WTC11 (cell line): ENCODE measurements at regions not wholly inside any gene's neighbourhood (a gene's known extent, or its start where the extent isn't known, plus 50 kb on each side); places are given as distances from the start of the nearest gene placed in this dataset.

Source experiments
- ATAC-seq: fragments of 200-7000 bp; cut with Tn5 transposase; 2 replicates; pipeline ENCODE4 v1.10.0; 2021; ENCODE audit warnings: mild to moderate bottlenecking, moderate library complexity
- CTCF ChIA-PET: fragments of 300-600 bp; sonication (Branson Sonifier 250); formaldehyde crosslinking; loops from one replicate; lab custom pipeline; 2021; ENCODE audit warnings: antibody characterized with exemption; lab: Charles Lee
- POLR2A ChIA-PET: fragments of 350-600 bp; sonication (Branson Sonifier 250); formaldehyde crosslinking; loops from one replicate; lab custom pipeline; 2021; ENCODE audit warnings: antibody characterized with exemption; lab: Charles Lee
- DNase-seq: peaks from one replicate; pipeline ENCODE4 v3.0.0; 2021; ENCODE audit warnings: low spot score
- H3K27ac Mint-ChIP-seq: 2 replicates; pipeline ENCODE4 v1.8.0; 2021; ENCODE audit warnings: mixed read lengths
- H3K27me3 Mint-ChIP-seq: 2 replicates; pipeline ENCODE4 v1.8.0; 2021; ENCODE audit warnings: low read depth, mild to moderate bottlenecking, moderate library complexity, mixed read lengths
- H3K36me3 Mint-ChIP-seq: 2 replicates; pipeline ENCODE4 v1.8.0; 2021; ENCODE audit warnings: mixed read lengths
- H3K4me1 Mint-ChIP-seq: 2 replicates; pipeline ENCODE4 v1.8.0; 2022; ENCODE audit warnings: mixed read lengths
- H3K4me3 Mint-ChIP-seq: 2 replicates; pipeline ENCODE4 v1.8.0; 2021; ENCODE audit warnings: mild to moderate bottlenecking, moderate library complexity, mixed read lengths
- H3K9me3 Mint-ChIP-seq: 2 replicates; pipeline ENCODE4 v1.8.0; 2021; ENCODE audit warnings: mixed read lengths
- AFF4 ChIP-seq: sonication (generic); formaldehyde crosslinking; IDR thresholded peaks from 2 replicates; pipeline ENCODE4 v1.8.1; 2023; ENCODE audit warnings: mild to moderate bottlenecking, missing genetic modification reagents, borderline replicate concordance
- CREM ChIP-seq: sonication (generic); formaldehyde crosslinking; IDR thresholded peaks from 2 replicates; pipeline ENCODE4 v1.8.1; 2022; ENCODE audit warnings: mild to moderate bottlenecking, missing genetic modification reagents, moderate library complexity
- ELF4 ChIP-seq: sonication (generic); formaldehyde crosslinking; IDR thresholded peaks from 2 replicates; pipeline ENCODE4 v1.8.1; 2022; ENCODE audit warnings: low read depth, mild to moderate bottlenecking, moderate library complexity, missing genetic modification reagents
- ESRRA ChIP-seq: sonication (generic); formaldehyde crosslinking; IDR thresholded peaks from 2 replicates; pipeline ENCODE4 v1.8.1; 2022; ENCODE audit warnings: mild to moderate bottlenecking, missing genetic modification reagents, borderline replicate concordance
- FOXJ3 ChIP-seq: sonication (generic); formaldehyde crosslinking; IDR thresholded peaks from 2 replicates; pipeline ENCODE4 v1.9.0; 2021; ENCODE audit warnings: missing genetic modification reagents, mild to moderate bottlenecking, borderline replicate concordance
- FOXK1 ChIP-seq: sonication (generic); formaldehyde crosslinking; IDR thresholded peaks from 2 replicates; pipeline ENCODE4 v1.8.0; 2022; ENCODE audit warnings: mild to moderate bottlenecking, moderate library complexity, missing genetic modification reagents
- JUN ChIP-seq: sonication (generic); formaldehyde crosslinking; IDR thresholded peaks from 2 replicates; pipeline ENCODE4 v1.8.0; 2023; ENCODE audit warnings: mild to moderate bottlenecking, missing genetic modification reagents
- MYBL2 ChIP-seq: sonication (generic); formaldehyde crosslinking; IDR thresholded peaks from 2 replicates; pipeline ENCODE4 v1.8.1; 2023; ENCODE audit warnings: mild to moderate bottlenecking, moderate library complexity, missing genetic modification reagents
- NFE2L1 ChIP-seq: sonication (generic); formaldehyde crosslinking; IDR thresholded peaks from 2 replicates; pipeline ENCODE4 v1.8.1; 2023; ENCODE audit warnings: missing genetic modification reagents
- NR2C2 ChIP-seq: sonication (generic); formaldehyde crosslinking; IDR thresholded peaks from 2 replicates; pipeline ENCODE4 v1.8.0; 2022; ENCODE audit warnings: mild to moderate bottlenecking, missing genetic modification reagents
- NR3C1 ChIP-seq: sonication (generic); formaldehyde crosslinking; conservative IDR thresholded peaks from 2 replicates; pipeline ENCODE4 v1.8.1; 2023; ENCODE audit warnings: low read depth, mild to moderate bottlenecking, missing genetic modification reagents
- STAT6 ChIP-seq: sonication (generic); formaldehyde crosslinking; conservative IDR thresholded peaks from 2 replicates; pipeline ENCODE4 v1.8.1; 2023; ENCODE audit warnings: mild to moderate bottlenecking, low read depth, missing genetic modification reagents, moderate library complexity
- ZNF138 ChIP-seq: sonication (generic); formaldehyde crosslinking; conservative IDR thresholded peaks from 2 replicates; pipeline ENCODE4 v1.8.1; 2022; ENCODE audit warnings: mild to moderate bottlenecking, moderate library complexity, missing genetic modification reagents
- ZNF396 ChIP-seq: fragments of 250-450 bp; sonication (Bioruptor Pico); IDR thresholded peaks from 2 replicates; pipeline ENCODE4 v1.8.0; 2021; ENCODE audit warnings: mild to moderate bottlenecking, moderate library complexity, borderline replicate concordance
- TF ChIP-seq, protein P1 (sequence below): sonication (generic); formaldehyde crosslinking; IDR thresholded peaks from 2 replicates; pipeline ENCODE4 v1.8.0; 2023; ENCODE audit warnings: missing genetic modification reagents, mild to moderate bottlenecking, borderline replicate concordance
- TF ChIP-seq, protein P2 (sequence below): sonication (generic); formaldehyde crosslinking; IDR thresholded peaks from 2 replicates; pipeline ENCODE4 v1.8.1; 2022; ENCODE audit warnings: low read depth, missing genetic modification reagents, borderline replicate concordance

DNA sequence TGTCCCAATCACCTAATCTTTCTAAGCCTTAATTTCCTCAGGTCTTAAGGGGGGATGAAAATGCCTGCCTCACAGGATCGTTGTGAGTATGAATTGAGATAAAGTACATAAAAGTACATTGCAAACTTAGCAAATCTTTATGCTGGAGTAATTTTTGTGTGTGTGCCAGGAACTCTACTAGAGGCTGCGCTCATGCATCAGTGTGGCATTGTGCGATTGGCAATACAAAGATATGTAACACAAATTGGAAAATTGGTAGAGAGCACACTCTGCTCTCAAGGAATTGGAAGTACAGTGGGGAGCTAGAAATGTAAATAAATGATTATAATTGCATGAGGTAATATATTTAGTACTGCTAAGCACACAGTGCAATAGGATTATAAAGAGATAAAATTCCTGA is 398.3 kb downstream of the DUSP10 start (continued):
- TF ChIP-seq FOXK1 (CRISPR knock-in tag): no peak
- no peak for TF ChIP-seq ESRRA (CRISPR knock-in tag)
- TF ChIP-seq NFE2L1 (CRISPR knock-in tag): no peak
- no peak for TF ChIP-seq NR3C1 (CRISPR knock-in tag)
- TF ChIP-seq ZNF138 (CRISPR knock-in tag): no peak
- TF ChIP-seq ELF4: no peak
- TF ChIP-seq AFF4 (CRISPR knock-in tag): no peak
- TF ChIP-seq, protein P1, sequence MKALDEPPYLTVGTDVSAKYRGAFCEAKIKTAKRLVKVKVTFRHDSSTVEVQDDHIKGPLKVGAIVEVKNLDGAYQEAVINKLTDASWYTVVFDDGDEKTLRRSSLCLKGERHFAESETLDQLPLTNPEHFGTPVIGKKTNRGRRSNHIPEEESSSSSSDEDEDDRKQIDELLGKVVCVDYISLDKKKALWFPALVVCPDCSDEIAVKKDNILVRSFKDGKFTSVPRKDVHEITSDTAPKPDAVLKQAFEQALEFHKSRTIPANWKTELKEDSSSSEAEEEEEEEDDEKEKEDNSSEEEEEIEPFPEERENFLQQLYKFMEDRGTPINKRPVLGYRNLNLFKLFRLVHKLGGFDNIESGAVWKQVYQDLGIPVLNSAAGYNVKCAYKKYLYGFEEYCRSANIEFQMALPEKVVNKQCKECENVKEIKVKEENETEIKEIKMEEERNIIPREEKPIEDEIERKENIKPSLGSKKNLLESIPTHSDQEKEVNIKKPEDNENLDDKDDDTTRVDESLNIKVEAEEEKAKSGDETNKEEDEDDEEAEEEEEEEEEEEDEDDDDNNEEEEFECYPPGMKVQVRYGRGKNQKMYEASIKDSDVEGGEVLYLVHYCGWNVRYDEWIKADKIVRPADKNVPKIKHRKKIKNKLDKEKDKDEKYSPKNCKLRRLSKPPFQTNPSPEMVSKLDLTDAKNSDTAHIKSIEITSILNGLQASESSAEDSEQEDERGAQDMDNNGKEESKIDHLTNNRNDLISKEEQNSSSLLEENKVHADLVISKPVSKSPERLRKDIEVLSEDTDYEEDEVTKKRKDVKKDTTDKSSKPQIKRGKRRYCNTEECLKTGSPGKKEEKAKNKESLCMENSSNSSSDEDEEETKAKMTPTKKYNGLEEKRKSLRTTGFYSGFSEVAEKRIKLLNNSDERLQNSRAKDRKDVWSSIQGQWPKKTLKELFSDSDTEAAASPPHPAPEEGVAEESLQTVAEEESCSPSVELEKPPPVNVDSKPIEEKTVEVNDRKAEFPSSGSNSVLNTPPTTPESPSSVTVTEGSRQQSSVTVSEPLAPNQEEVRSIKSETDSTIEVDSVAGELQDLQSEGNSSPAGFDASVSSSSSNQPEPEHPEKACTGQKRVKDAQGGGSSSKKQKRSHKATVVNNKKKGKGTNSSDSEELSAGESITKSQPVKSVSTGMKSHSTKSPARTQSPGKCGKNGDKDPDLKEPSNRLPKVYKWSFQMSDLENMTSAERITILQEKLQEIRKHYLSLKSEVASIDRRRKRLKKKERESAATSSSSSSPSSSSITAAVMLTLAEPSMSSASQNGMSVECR (CRISPR knock-in tag): no peak
- TF ChIP-seq ZNF396 (CRISPR knock-in tag): no peak
- TF ChIP-seq, all 79 proteins: peak for 0

DNA sequence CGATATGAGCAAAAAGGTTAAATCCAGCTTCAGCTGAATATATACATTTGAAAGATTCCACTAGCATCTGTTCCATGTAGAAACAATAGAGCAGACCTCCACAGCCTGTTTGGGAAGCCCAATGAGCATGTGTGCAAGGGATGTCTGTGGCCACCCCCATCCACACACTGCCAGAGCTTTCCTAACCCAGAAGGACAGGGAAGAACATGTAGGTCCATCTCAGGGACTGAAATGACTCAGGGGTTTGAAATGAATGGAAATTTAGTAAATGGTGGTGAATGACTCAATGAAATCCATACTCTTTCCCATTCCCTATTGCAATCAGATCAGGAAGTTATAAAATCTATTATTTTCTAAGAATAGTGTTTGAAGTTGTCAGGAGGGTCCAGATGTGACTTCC is 397.2 kb downstream of the DUSP10 start:
- DNase-seq: no peak
- Mint-ChIP-seq H3K27ac (no peak overlapping the region), H3K27me3 (no peaks in the 10 kb centered on the region), H3K36me3 (no peaks in the 10 kb centered on the region), H3K9me3 (0 out of 2 replicates have a peak, but pooled peaks cover 3% of the 10 kb centered on the region)
- POLR2A ChIA-PET: no interaction called here
- CTCF ChIA-PET: no interaction called here
- TF ChIP-seq CREM (no peak), JUN (CRISPR knock-in tag) (no peak), MYBL2 (CRISPR knock-in tag) (no peak), STAT6 (CRISPR knock-in tag) (no peak), NR3C1 (CRISPR knock-in tag) (no peak), NR2C2 (CRISPR knock-in tag) (no peak), FOXJ3 (CRISPR knock-in tag) (no peak)
- TF ChIP-seq, protein P2, sequence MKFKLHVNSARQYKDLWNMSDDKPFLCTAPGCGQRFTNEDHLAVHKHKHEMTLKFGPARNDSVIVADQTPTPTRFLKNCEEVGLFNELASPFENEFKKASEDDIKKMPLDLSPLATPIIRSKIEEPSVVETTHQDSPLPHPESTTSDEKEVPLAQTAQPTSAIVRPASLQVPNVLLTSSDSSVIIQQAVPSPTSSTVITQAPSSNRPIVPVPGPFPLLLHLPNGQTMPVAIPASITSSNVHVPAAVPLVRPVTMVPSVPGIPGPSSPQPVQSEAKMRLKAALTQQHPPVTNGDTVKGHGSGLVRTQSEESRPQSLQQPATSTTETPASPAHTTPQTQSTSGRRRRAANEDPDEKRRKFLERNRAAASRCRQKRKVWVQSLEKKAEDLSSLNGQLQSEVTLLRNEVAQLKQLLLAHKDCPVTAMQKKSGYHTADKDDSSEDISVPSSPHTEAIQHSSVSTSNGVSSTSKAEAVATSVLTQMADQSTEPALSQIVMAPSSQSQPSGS (CRISPR knock-in tag): no peak
- TF ChIP-seq, all 79 proteins: peak for 0
- Mint-ChIP-seq H3K4me1 (no peaks in the 10 kb centered on the region), H3K4me3 (no peak overlapping the region)
- no peak for ATAC-seq
